Choroid plexus epithelial cell (primary cell): ENCODE measurements at regions not wholly inside any gene's neighbourhood (a gene's known extent, or its start where the extent isn't known, plus 50 kb on each side); places are given as distances from the start of the nearest gene placed in this dataset.
"Not testable (repeated sequence)": the region's sequence is repeated elsewhere in the genome, so short reads cannot be mapped to it uniquely, and the experiment has no call there.

Source experiments
- DNase-seq: peaks from one replicate; pipeline ENCODE4 v3.0.0-alpha.2; 2010; ENCODE audit warnings: low read depth
- H3K4me3 ChIP-seq: 2 replicates; pipeline ENCODE4 v1.5.1; 2011; ENCODE audit warnings: low read depth, mild to moderate bottlenecking, control low read depth, low read length, moderate library complexity
- TF ChIP-seq, protein P1 (sequence below): conservative IDR thresholded peaks from 2 replicates; pipeline ENCODE4 v1.5.1; 2011; ENCODE audit warnings: low read depth, mild to moderate bottlenecking, control low read depth, inconsistent platforms, low read length, moderate library complexity

DNA sequence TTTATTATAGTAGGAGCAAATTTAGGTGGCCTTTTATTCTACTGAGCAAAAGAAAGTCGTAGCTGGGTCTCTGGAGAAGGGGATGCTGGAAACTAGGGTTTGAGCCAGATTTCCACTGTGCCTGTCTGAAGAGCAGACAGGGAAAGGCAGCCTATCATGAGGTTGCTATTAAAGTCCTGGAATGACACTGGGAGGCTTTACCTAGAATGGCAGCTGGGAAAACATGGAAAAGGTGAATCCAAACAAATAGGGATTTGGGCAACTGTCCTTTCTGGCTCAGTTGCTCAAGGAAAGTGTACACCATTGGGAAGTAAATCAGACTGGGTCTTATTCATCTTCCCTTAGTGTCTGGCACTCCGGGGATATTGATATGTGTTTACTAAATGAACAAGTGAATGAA, 154.6 kb downstream of the MTX2 start:
- DNase-seq, result no peak
- no peak overlapping the region for H3K4me3 ChIP-seq
- TF ChIP-seq, protein P1, sequence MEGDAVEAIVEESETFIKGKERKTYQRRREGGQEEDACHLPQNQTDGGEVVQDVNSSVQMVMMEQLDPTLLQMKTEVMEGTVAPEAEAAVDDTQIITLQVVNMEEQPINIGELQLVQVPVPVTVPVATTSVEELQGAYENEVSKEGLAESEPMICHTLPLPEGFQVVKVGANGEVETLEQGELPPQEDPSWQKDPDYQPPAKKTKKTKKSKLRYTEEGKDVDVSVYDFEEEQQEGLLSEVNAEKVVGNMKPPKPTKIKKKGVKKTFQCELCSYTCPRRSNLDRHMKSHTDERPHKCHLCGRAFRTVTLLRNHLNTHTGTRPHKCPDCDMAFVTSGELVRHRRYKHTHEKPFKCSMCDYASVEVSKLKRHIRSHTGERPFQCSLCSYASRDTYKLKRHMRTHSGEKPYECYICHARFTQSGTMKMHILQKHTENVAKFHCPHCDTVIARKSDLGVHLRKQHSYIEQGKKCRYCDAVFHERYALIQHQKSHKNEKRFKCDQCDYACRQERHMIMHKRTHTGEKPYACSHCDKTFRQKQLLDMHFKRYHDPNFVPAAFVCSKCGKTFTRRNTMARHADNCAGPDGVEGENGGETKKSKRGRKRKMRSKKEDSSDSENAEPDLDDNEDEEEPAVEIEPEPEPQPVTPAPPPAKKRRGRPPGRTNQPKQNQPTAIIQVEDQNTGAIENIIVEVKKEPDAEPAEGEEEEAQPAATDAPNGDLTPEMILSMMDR, result no peak

DNA sequence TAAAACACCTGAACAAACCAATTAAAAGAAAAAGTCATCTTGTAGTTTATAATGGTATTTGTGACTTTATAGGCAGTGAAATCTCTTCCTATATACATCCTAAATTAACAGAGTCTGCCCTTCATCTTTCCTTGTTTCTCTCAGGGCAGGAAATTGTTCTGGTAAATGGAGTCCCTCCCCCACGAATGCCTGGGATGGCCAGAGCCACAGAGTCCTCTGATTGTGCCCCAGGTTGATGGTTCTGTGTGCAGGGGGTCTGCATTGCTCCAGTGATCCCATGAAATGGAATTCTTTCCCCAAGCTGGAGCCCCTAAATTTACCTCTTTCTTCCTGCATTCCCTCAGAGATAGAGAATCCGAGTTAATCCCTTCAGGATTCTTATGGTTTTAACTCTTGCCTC, 155.5 kb downstream of the MTX2 start:
- no peak for DNase-seq
- no peak overlapping the region for H3K4me3 ChIP-seq
- TF ChIP-seq, protein P1, result no peak

DNA sequence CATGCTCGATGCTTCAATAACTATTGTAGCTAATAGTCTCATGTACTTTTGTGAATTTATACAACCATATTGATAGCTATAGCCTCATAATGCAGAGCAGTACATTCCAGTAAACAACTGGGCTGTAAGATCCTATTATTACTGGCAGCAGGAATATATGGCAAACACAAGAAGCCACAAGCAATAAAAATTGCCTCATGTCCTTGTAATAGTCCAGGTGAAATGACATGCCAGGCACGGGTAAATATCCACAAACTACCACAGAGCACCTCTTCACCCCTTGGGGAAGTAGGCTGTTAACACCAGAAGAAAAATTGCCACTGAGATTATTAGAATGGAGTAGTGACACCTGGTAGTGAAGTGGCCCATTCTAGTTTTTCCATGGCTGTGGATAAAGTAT, 158.3 kb downstream of the MTX2 start:
- no peak for DNase-seq
- no peak overlapping the region for H3K4me3 ChIP-seq
- TF ChIP-seq, protein P1, result no peak

DNA sequence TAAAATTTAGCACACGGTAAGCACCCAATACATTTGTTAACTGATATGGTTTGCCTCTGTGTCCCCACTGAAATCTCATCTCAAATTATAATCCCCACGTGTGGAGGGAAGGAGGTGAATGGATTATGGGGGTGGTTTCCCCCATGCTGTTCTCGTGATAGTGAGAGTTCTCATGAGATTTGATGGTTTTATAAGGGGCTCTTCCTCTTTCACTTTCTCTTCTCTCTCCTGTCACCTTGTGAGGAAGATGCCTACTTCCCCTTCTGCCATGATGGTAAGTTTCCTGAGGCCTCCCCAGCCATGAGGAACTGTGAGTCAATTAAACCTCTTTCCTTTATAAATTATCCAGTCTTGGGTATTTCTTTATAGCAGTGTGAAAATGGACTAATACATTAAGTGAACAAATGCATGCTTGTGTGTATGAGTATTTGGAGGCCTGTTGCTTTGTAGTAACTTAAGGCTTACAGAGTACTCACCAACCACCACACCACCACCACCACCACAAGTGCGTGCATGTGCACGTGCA, 159.8 kb downstream of the MTX2 start:
- not testable (repeated sequence) for DNase-seq, H3K4me3 ChIP-seq

DNA sequence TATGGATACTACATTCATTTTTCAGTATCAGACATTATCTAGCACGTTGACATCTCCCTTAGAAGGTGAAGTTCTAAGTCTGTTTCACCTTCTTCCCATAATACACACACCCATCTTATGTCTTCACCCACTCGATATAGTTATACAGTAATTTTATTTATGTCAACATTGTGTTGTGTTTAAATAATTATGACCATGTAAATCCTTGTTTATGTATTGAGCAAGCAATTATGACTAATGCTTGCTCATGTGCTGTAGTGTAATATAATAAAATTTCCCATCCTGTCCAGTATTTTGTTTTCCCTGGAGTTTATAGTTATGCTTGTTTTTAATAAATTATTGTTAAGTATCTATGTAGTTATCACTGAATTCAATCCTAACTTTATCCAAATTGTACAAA, 163.2 kb downstream of the MTX2 start:
- DNase-seq, result no peak
- H3K4me3 ChIP-seq, result no peak overlapping the region
- TF ChIP-seq, protein P1, result no peak

DNA sequence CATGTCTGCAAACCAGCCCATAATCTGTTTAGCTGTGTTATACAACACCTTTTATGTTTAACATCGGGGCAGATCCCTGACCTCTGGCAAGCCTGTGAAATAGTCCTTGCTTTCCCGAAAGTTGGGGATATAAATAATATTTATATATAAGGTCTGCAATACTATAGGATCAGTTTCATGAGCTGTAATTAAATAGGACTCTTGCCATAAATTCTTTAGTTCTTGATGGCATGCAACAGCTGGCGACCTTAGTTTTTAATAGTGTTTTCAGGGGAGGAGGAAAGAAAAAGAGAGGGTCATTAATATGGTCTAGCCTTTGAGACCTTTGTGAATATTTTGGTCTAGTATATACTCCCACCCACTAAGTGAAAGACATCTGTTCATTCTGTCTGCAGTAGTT, 166.5 kb downstream of the MTX2 start:
- no peak overlapping the region for H3K4me3 ChIP-seq
- DNase-seq, result no peak
- TF ChIP-seq, protein P1, result no peak

DNA sequence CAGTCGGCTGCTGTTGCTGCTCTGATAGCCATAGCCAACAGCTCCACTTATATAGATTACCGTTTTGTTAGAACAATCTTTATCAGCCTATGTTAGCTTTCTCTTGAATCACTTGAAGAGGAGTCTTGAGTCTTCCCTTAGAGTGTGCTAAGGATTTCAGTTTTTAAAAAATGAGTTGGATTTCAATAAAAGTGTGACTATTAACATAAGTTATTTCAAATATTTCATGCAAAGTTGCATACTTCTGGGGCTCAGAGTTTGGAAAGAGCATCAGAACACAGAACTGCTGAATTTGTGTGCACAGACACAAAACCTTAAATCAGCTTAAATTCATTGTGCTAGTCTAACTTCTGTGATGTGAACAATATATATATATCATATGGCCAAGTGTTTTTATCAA, 174.7 kb downstream of the MTX2 start:
- no peak for DNase-seq
- no peak overlapping the region for H3K4me3 ChIP-seq
- TF ChIP-seq, protein P1, result no peak

DNA sequence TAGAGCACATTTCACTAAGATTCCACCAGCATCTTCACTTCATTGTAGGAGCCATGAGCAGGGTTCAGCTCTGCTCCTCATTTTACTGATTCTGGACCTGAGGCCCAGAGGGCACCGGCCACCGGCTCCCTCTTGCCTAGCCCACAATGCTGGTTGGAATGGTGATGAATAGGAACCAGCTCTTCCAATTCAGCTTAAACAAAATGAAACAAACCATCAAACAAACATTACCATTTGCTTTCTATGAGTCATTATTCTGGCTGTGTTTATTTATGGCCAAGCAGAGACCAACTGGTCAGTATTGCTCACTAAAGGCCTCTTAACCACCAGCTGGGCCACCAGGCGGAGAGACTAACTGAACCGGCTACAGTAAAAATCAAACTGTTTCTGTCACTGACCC, 176.7 kb downstream of the MTX2 start:
- peak; percentile 54 for DNase-seq
- TF ChIP-seq, protein P1, result peak; percentile 7
- H3K4me3 ChIP-seq, result no peak overlapping the region
